Endothelial cell of umbilical vein (primary cell): ENCODE measurements at regions not wholly inside any gene's neighbourhood (a gene's known extent, or its start where the extent isn't known, plus 50 kb on each side); places are given as distances from the start of the nearest gene placed in this dataset.

Source experiments
- BruUV-seq: library from RNA; stranded (reverse); fragments of 400-500 nt; replicated peaks from 2 replicates; lab custom pipeline; 2021; lab: Mats Ljungman, UMichigan
- CTCF ChIA-PET: fragments of 300-600, 350-600 bp; sonication (Branson Sonifier 250); formaldehyde crosslinking; loops from one replicate; lab custom pipeline; 2021; ENCODE audit warnings: antibody characterized with exemption, inconsistent platforms; lab: Charles Lee
- POLR2A ChIA-PET: fragments of 300-600, 350-600 bp; sonication (Branson Sonifier 250); formaldehyde crosslinking; loops from one replicate; lab custom pipeline; 2021; ENCODE audit warnings: antibody characterized with exemption, inconsistent platforms; lab: Charles Lee
- DNase-seq: peaks from one replicate; pipeline ENCODE4 v3.0.0-alpha.2; 2011; ENCODE audit warnings: low read depth, low spot score
- FAIRE-seq: peaks from 2 replicates; lab custom pipeline; 2011; peaks lifted over from hg19 to GRCh38; lab: Jason Lieb, UNC
- H2AFZ ChIP-seq: 2 replicates; pipeline ENCODE4 v1.6.0; 2012; ENCODE audit warnings: low read depth, low read length, control low read depth, inconsistent platforms
- H3K27ac ChIP-seq: 2 replicates; pipeline ENCODE4 v1.5.1; 2011; ENCODE audit warnings: low read depth, mild to moderate bottlenecking, control low read depth, low read length, moderate library complexity; ENCODE audit not compliant: insufficient read depth
- H3K27me3 ChIP-seq, 2 experiments: 2 replicates each; pipeline versions ENCODE4 v1.6.0 to v1.6.1; 2011; ENCODE audit warnings: low read length in 2 of 2, mixed read lengths in 1 of 2; ENCODE audit not compliant: control insufficient read depth in 2 of 2, insufficient read depth in 2 of 2
- H3K36me3 ChIP-seq, 2 experiments: 2 replicates in 1 of 2; 3 replicates in 1 of 2; pipeline ENCODE4 v1.5.1; 2011; ENCODE audit warnings: low read length in 2 of 2, mild to moderate bottlenecking in 1 of 2, moderate library complexity in 1 of 2; ENCODE audit not compliant: control insufficient read depth in 2 of 2, insufficient read depth in 2 of 2; ENCODE audit errors: extremely low read depth in 1 of 2
- H3K4me1 ChIP-seq: 3 replicates; pipeline ENCODE4 v1.5.1; 2011; ENCODE audit warnings: mild to moderate bottlenecking, low read length; ENCODE audit not compliant: control insufficient read depth, insufficient read depth; ENCODE audit errors: extremely low read depth
- H3K4me2 ChIP-seq: 2 replicates; pipeline ENCODE4 v1.6.1; 2011; ENCODE audit warnings: low read length, control low read depth, mixed read lengths; ENCODE audit not compliant: insufficient read depth
- H3K4me3 ChIP-seq, 3 experiments: fragments of 200-600 bp in 1 of 3; sonication (generic), shearing (Covaris generic) in 1 of 3; replicated peaks in 1 of 3; 2 replicates each; pipeline ENCODE4 v1.5.1; 2011 to 2016; ENCODE audit warnings: control low read depth in 3 of 3, low read length in 3 of 3, mild to moderate bottlenecking in 2 of 3, inconsistent platforms in 1 of 3, low read depth in 1 of 3, moderate library complexity in 1 of 3; ENCODE audit not compliant: insufficient read depth in 1 of 3
- H3K79me2 ChIP-seq: 2 replicates; pipeline ENCODE4 v1.6.0; 2012; ENCODE audit warnings: low read length, inconsistent platforms; ENCODE audit not compliant: control insufficient read depth, insufficient read depth
- H3K9ac ChIP-seq: replicated peaks from 2 replicates; pipeline ENCODE3; 2011; ENCODE audit warnings: low read length, control low read depth; ENCODE audit not compliant: insufficient read depth; ENCODE audit errors: extremely low read depth
- H3K9me1 ChIP-seq: replicated peaks from 3 replicates; pipeline ENCODE4 v1.6.0; 2011; ENCODE audit warnings: mild to moderate bottlenecking, low read length; ENCODE audit not compliant: control insufficient read depth, insufficient read depth; ENCODE audit errors: extremely low read depth
- H3K9me3 ChIP-seq: replicated peaks from 2 replicates; pipeline ENCODE4 v1.5.1; 2012; ENCODE audit warnings: low read length, inconsistent platforms; ENCODE audit not compliant: control insufficient read depth, insufficient read depth
- H4K20me1 ChIP-seq: replicated peaks from 2 replicates; pipeline ENCODE3; 2011; ENCODE audit warnings: mild to moderate bottlenecking, low read length; ENCODE audit not compliant: control insufficient read depth, insufficient read depth; ENCODE audit errors: extremely low read depth
- EZH2 ChIP-seq: IDR thresholded peaks from 2 replicates; pipeline ENCODE4 v1.6.1; 2012; ENCODE audit warnings: borderline replicate concordance, low read depth, mild to moderate bottlenecking, moderate library complexity, low read length, inconsistent platforms; ENCODE audit not compliant: severe bottlenecking
- FOS ChIP-seq: IDR thresholded peaks from 2 replicates; pipeline ENCODE4 v1.6.1; 2011; ENCODE audit warnings: mild to moderate bottlenecking, low read length, moderate library complexity, borderline replicate concordance; ENCODE audit not compliant: insufficient read depth
- GATA2 ChIP-seq: IDR thresholded peaks from 2 replicates; pipeline ENCODE4 v1.7.0; 2011; ENCODE audit warnings: low read depth, mild to moderate bottlenecking, moderate library complexity, mixed read lengths, low read length; ENCODE audit not compliant: insufficient read length, insufficient read depth
- JUN ChIP-seq: IDR thresholded peaks from 2 replicates; pipeline ENCODE4 v1.6.1; 2011; ENCODE audit warnings: borderline replicate concordance, low read depth; ENCODE audit not compliant: insufficient read length, insufficient read depth
- POLR2A ChIP-seq: IDR thresholded peaks from 2 replicates; pipeline ENCODE4 v1.6.1; 2012; ENCODE audit warnings: low read depth, mild to moderate bottlenecking, control low read depth, low read length
- POLR2AphosphoS5 ChIP-seq: IDR thresholded peaks from 2 replicates; pipeline ENCODE4 v1.6.1; 2012; ENCODE audit warnings: low read depth, mild to moderate bottlenecking, control low read depth, low read length, moderate library complexity; ENCODE audit not compliant: insufficient read depth
- dilution Hi-C: fragments of 300-500 bp; cut with MboI; formaldehyde crosslinking; loops from one replicate; pipeline ENCODE4 v1.15.0; 2019; ENCODE audit warnings: low sequenced_read_pairs; ENCODE audit not compliant: extremely low pct_ligation_motif_present
- intact Hi-C: fragments of 100-400 bp; cut with micrococcal nuclease; formaldehyde crosslinking; loops from one replicate; pipeline ENCODE4 v1.10.0; 2022
- TF ChIP-seq, protein P1 (sequence below), 2 donors: IDR thresholded peaks; 1 replicate in 1 of 2; 2 replicates in 1 of 2; pipeline ENCODE4 v1.5.1; 2011; ENCODE audit warnings: low read length in 2 of 2, mild to moderate bottlenecking in 2 of 2, moderate library complexity in 2 of 2, control low read depth in 1 of 2, inconsistent platforms in 1 of 2, low read depth in 1 of 2; ENCODE audit not compliant: insufficient read depth in 1 of 2; ENCODE audit errors: extremely low read depth in 1 of 2

DNA sequence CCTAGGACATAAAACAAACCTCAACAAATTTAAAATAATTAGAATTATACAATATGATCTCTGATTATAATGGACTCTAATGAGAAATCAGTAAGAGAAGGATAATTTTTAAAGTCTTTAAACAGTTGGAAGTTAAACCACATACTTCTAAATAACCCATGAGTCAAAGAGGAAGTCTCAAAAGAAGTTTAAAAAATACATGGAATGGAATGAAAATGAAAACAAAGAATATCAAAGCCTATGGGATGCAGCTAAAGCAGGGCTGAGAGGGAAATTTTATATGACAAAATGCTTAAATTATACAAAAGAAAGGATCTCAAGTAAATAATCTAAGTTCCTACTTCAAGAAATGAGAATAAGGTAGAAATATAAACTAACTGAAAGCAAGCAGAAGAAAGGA, 460.5 kb downstream of the RPS24 start:
- no TSS peak for BruUV-seq
- intact Hi-C loops (no loop called here), dilution Hi-C loops (no loop called here)
- H3K4me3 ChIP-seq, result no peak overlapping the region
- no peak overlapping the region for H3K27ac ChIP-seq
- no peaks in the 10 kb centered on the region for H3K79me2 ChIP-seq
- H3K9me1 ChIP-seq, result no peaks in the 10 kb centered on the region
- H3K27me3 ChIP-seq, result peaks cover 0 to 8% of the 10 kb centered on the region in 2 experiments
- H4K20me1 ChIP-seq, result no peaks in the 10 kb centered on the region
- H3K9me3 ChIP-seq, result no peaks in the 10 kb centered on the region
- no peak overlapping the region for H3K9ac ChIP-seq
- POLR2A ChIA-PET, result no interaction called here
- CTCF ChIA-PET, result no interaction called here
- H2AFZ ChIP-seq, result no peak overlapping the region
- H3K36me3 ChIP-seq, result no peaks in the 10 kb centered on the region
- TF ChIP-seq, protein P1, sequence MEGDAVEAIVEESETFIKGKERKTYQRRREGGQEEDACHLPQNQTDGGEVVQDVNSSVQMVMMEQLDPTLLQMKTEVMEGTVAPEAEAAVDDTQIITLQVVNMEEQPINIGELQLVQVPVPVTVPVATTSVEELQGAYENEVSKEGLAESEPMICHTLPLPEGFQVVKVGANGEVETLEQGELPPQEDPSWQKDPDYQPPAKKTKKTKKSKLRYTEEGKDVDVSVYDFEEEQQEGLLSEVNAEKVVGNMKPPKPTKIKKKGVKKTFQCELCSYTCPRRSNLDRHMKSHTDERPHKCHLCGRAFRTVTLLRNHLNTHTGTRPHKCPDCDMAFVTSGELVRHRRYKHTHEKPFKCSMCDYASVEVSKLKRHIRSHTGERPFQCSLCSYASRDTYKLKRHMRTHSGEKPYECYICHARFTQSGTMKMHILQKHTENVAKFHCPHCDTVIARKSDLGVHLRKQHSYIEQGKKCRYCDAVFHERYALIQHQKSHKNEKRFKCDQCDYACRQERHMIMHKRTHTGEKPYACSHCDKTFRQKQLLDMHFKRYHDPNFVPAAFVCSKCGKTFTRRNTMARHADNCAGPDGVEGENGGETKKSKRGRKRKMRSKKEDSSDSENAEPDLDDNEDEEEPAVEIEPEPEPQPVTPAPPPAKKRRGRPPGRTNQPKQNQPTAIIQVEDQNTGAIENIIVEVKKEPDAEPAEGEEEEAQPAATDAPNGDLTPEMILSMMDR (IDR thresholded peaks at IDR 0.05; ENCODE audit: extremely low read depth in 1 of 2, insufficient read depth in 1 of 2, low read depth in 1 of 2, low read length in 2 of 2), result no peak
- no peak for TF ChIP-seq POLR2A
- no peak for TF ChIP-seq GATA2
- TF ChIP-seq EZH2, result no peak
- no peak overlapping the region for H3K4me2 ChIP-seq
- no peaks in the 10 kb centered on the region for H3K4me1 ChIP-seq
- DNase-seq, result no peak
- FAIRE-seq, result no peak

DNA sequence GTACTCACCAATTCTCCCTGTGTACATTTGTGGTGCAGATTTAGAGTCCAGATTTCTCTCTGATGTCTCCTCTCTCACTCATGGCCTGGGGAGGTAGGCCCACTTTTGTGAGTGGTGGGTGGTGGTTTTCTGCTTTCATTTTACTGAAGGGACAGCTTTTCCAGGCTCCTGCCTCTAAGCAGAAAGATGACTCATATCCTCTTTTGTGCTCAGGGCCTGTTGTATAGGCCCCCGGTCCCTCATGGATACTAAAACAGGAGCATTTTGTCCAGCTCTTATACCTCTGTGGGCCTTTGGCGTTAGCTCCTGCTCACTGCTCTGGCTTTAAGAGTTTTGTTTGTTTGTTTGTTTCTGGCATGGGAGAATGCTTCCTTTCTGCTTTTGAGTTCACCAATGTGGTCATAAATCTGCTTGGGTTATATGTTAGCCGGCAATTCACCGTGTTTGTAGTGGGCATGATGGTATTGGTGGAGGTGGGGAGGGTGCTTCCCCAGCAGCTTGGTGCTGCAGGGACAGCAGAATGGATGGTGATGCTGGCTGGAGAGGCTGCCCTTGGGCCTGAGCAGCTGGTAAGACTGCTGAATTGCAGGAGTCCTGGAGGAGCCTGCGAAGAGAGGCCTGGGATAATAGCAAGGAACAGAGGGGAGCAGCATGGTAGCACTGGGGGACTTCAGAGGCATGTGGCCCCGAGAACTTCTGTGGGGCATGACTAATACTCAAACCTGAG, 468.7 kb downstream of the RPS24 start:
- no peaks in the 10 kb centered on the region for H3K36me3 ChIP-seq
- no peaks in the 10 kb centered on the region for H3K9me3 ChIP-seq
- DNase-seq (peak; percentile 69), FAIRE-seq (peak; percentile 91)
- peaks cover 12% of the 10 kb centered on the region for H3K4me1 ChIP-seq
- POLR2A ChIA-PET, result no interaction called here
- dilution Hi-C loops, result no loop called here
- H4K20me1 ChIP-seq, result no peaks in the 10 kb centered on the region
- TF ChIP-seq POLR2AphosphoS5, result no peak
- peak; percentile 75 for TF ChIP-seq FOS
- peak; percentile 77 for TF ChIP-seq JUN
- peak overlapping the region; percentile 33 for H3K27ac ChIP-seq
- BruUV-seq, result no TSS peak
- H3K79me2 ChIP-seq, result no peaks in the 10 kb centered on the region
- peak overlapping the region; percentile 94 for H2AFZ ChIP-seq
- peak overlapping the region; percentile 16 for H3K4me2 ChIP-seq
- intact Hi-C loops, result no loop called here
- H3K27me3 ChIP-seq, result no peaks in the 10 kb centered on the region
- CTCF ChIA-PET, result interaction anchor here (0.9 to 1.1 kb wide), 3 partner anchors 9 to 455 kb away, joined by 3 to 4 read pairs (median 4); no protein-coding TSS in a partner anchor
- no peak overlapping the region for H3K9ac ChIP-seq
- no peak overlapping the region for H3K4me3 ChIP-seq
- no peaks in the 10 kb centered on the region for H3K9me1 ChIP-seq
